HUDEP-2 (cell line): ENCODE measurements at regions not wholly inside any gene's neighbourhood (a gene's known extent, or its start where the extent isn't known, plus 50 kb on each side); places are given as distances from the start of the nearest gene placed in this dataset.
A peak's percentile ranks its signal among the peaks of the same experiment; 100 is the strongest.

Experiments
- DNase-seq, 76 experiments: peaks; one replicate each; lab custom pipeline; 2025; ENCODE audit not compliant: unreplicated experiment in 76 of 76; lab: John Stamatoyannopoulos, UW

GRCh38 chr4:11535333-11535732 is 106.6 kb upstream of the HS3ST1 start:
- no peak for DNase-seq

- no peak for DNase-seq
These were observed 106.1 kb upstream of the HS3ST1 start for GRCh38 chr4:11534623-11535302.

DNA sequence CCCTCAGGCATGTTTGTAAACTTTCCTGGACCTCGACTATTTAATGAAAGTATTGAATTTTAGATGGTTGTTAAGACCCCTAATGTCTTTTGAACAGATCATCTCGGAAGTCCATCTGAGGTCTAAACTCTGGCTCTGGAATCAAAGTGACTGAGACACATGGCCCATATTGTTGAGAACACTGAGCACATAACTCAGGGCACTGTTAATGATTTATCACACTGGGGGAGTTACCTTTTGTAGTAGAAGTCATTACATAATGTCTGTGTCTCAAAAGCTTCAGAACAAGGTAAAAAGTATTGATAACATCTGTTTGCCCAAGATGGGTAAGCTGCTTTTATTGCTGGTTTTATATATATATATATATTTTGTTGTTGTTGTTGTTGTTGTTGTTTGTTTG is 103.4 kb upstream of the HS3ST1 start:
- DNase-seq = no peak

GRCh38 chr4:11529625-11530201 is 101.0 kb upstream of the HS3ST1 start:
- no peak for DNase-seq

- DNase-seq = no peak
These were observed 96.4 kb upstream of the HS3ST1 start for GRCh38 chr4:11525085-11525484.

- no peak for DNase-seq
These were observed 90.1 kb upstream of the HS3ST1 start for GRCh38 chr4:11518754-11519153.

GRCh38 chr4:11514779-11515419 is 86.2 kb upstream of the HS3ST1 start:
- no peak for DNase-seq

DNA sequence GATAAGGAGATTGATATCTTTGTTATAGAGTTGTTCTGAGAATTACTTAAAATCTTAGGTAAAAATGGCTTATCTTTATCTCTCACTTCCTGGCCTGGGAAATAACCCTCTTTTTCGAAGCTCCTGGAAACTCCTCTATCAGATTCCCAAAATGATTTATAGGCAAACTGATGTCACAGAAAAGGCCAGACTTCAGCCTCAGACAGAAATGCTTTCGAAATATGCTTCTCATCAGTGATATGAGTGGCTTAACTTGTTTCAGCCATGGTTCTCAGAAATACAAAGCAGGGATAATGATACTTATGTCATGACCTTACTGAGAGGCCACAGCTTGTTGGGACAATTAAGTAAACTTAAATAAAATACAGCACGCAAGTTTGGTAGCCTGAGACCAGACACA is 85.3 kb upstream of the HS3ST1 start:
- DNase-seq = no peak

DNA sequence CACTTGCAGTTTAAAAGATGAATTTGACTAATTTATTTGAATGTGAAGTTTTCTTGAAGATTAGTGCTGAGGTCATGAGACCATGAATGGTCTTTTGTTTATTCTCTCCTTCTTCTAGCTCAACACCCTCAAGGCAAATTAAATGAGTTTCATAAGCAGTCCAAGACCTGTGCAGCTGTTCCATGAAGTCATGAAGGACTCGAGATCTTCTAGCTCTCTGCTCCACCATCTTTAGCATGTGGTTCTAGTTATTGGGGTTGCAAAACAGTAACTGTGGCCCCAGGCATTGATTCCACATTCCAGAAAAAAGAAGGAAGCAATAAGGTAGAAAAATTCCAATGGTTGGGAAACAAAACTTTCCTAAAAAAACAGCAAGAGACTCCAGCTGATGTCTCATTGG is 84.2 kb upstream of the HS3ST1 start:
- DNase-seq = no peak

GRCh38 chr4:11511321-11511720 is 82.6 kb upstream of the HS3ST1 start:
- DNase-seq = no peak

DNA sequence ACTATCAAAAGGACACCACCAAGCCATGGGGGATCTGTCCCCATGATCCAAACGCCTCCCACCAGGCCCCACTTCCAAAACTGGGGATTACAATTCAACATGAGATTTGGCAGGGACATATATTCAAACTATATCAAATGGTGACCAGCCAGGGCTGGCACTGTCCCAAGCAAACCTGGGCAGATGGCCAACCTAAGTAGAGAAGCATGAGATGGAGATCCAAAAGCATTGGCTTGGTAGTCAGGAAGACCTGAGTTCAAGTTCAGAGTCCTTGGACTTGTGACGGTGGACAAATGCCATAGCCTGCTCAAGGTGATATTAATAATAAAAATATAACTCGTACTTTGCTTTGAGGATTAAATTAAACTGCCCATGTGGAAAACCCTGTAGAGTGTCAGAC is 79.2 kb upstream of the HS3ST1 start:
- peak in 5 of 76 experiments; percentile 1 to 29 (median 15) for DNase-seq

DNA sequence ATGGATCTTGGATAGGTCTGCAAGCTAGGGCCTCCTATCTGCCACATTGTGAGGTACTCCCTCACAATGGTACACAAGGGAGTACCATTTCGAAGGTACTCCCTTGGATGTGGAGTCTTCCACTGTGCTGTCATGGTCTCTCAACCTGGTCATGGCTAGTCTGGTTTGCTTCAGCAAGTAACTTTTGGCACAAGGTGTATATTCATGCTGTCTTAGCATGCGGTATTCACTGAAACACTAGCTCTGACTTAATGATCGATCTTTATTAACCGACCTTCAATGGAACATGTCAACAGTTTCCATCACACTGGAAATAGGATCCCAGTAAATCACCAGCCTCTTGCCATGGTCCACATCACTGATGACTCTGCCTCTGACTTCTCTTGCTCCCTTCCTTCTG is 77.5 kb upstream of the HS3ST1 start:
- DNase-seq = no peak

GRCh38 chr4:11505221-11505971 is 76.7 kb upstream of the HS3ST1 start:
- no peak for DNase-seq

DNA sequence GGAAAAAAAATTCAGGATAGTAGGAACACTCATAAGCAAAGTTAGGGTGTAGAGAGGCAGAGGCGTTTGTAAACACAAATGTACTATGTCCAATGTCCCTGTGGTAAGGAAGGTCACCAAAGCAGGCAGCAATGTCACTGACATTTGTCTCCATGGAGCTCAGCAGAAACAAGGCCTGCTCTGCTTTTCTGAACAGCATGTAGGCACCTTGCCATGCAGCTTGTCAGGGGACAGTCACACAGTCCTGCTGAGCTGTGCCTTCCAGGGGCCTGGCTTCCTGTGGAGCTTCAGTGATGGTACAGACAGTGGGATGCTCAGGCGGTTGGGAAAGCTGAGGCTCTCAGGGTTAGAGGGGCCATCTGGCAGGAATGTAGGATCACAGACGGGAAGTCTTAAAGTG is 74.5 kb upstream of the HS3ST1 start:
- DNase-seq = no peak

DNA sequence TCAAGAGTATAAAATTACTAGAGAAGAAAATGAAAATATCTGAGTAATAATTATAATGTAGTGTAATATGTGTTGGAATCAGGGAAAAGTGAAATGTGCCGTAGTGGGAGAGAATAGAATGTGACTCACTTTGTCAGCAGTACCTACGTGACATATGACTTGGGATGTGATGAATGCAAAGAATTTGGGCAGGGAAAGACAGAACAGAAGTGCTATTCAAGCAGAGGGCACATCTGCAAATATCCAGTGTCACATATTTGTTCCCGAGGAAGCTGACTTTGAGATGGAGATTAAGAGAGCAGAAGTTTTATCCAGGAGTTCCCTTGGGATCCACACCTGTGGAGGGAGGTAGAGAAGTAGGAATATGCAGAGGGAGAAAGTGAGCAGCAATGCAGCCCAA is 69.3 kb upstream of the HS3ST1 start:
- DNase-seq = no peak

DNA sequence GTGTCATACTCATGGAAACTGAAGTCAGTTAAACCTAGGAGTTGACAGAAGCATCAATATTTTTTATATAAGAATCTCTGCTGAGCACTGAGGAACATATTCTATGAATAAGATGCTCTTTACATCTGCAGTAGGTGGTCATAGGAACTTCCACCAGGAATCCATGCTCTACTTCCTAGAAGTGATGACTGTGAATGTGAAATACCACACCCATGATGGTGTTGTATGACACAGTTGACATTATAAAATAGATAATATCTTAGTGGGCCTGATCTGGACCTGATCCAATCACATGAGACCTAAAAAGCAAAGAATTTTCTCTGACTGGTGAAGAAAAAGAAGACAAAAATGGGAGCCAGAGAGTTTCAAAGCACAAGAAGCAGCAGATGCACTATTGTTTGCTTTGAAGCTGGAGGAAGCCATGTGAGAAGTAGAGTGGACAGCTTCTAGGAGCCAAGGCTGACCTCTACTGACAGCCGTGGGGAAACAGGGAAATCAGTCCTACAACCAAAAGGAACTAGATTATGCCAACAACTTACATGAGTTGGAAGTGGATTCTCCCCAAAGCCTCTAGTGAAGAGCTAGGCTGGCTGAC is 68.6 kb upstream of the HS3ST1 start:
- no peak for DNase-seq

DNA sequence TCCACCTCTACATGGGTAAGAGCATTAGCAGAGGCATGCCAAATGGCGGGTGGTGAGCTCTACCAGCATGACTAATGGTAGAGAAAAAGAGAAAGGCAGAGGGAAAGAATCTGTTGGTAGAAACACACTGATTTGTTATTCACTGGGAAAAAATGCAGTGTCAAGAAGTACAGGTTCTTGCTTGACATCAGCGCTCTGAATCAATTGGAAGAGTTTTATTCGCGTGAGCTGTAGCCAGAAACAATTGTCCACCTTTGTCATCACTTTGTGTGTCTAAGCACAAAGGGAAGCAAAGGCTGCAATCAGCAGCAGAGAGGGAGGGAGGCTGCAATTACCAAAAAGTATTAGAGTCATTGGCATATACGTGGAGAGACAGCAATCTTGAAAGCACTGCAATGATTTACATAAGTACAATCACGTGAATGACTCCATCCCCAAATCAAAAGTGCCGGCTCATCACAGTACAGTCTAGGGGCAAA is 67.7 kb upstream of the HS3ST1 start:
- DNase-seq = no peak

- no peak for DNase-seq
These were observed 67.1 kb upstream of the HS3ST1 start for GRCh38 chr4:11495818-11496217.

GRCh38 chr4:11495291-11495690 is 66.6 kb upstream of the HS3ST1 start:
- DNase-seq = no peak

- DNase-seq = no peak
These were observed 65.5 kb upstream of the HS3ST1 start for GRCh38 chr4:11494232-11494631.

- DNase-seq = no peak
These were observed 60.9 kb upstream of the HS3ST1 start for GRCh38 chr4:11489453-11490083.
